GM19043 (cell line): ENCODE measurements at regions not wholly inside any gene's neighbourhood (a gene's known extent, or its start where the extent isn't known, plus 50 kb on each side); places are given as distances from the start of the nearest gene placed in this dataset.

Experiments
- ATAC-seq: cut with Tn5 transposase; IDR thresholded peaks from one replicate; pipeline ENCODE4 v1.9.1; 2021; ENCODE audit warnings: low read depth; ENCODE audit not compliant: unreplicated experiment

DNA sequence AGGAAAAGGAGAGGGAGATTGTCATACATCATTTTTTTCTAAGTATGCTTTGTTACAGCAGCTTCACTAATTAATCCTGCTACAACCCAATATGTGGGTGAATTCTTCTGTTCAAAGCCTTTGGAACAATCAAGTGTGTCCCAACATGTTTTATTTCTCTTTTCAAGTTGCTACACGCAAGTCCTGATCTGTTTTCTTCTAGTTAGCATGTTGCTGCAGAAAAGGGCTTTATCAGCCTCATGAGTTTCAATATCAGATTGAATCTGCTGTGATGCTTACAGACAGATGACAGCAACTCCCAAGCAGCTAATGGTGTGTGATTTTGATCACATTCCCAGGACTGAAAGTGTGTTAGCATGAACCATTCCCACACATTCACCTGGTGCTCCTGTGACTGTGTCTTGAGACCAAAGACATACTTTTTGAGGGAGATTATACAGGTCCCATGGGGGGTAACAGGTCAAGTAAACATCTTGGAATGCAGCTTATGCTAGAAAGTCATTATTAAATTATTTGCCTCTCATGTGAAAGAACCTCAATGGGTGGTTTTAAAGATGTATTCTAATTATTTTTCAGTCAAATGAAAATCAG lies 96.9 kb upstream of the KCNJ16 start:
- ATAC-seq = no peak

- no peak for ATAC-seq
These were observed 93.6 kb upstream of the KCNJ16 start for GRCh38 chr17:69981441-69981840.

GRCh38 chr17:69995476-69995875 lies 79.5 kb upstream of the KCNJ16 start:
- no peak for ATAC-seq

- no peak for ATAC-seq
These were observed 77.7 kb upstream of the KCNJ16 start for GRCh38 chr17:69997332-69997731.

- no peak for ATAC-seq
These were observed 75.8 kb upstream of the KCNJ16 start for GRCh38 chr17:69999253-69999652.

DNA sequence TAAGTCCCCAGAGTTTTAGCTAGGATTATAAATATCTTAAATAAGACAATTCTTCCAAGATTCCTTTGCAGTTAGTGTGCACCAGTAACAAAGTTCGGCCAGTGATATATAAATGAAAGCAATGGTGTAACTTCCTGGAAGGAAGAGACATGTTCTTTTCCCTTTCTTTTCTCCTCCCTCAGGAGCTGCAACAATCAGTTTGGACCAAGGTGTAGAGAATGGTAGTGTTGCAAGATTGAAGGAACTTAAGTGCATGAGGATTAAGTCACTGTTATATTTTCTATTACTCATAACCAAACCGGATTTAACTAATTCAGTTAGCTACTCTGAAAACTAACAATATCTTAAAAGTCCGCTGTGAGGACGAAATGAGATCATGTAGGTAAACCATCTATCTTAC lies 68.9 kb upstream of the KCNJ16 start:
- no peak for ATAC-seq

GRCh38 chr17:70011750-70012149 lies 63.3 kb upstream of the KCNJ16 start:
- ATAC-seq = no peak

DNA sequence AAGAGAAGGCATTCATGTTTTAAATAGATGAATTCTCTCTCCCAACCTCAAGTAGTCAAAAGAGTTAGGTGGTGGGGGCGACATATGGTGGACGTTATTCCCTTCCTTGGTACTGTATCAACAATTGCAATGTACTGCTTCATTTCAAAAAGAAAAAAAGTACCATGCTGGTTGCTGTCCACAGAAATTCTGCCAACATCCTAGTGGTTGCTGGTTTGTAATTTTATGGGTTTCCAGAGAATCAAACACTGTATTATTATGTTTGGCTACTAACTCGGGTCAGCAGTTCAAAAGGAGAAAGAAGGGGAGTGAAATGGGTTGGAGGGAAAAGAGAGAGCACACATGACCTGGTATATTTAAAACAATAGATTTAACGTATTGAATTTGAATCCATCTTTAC lies 61.1 kb upstream of the KCNJ16 start:
- no peak for ATAC-seq

- ATAC-seq = no peak
These were observed 57.9 kb upstream of the KCNJ16 start for GRCh38 chr17:70017112-70017511.

GRCh38 chr17:70017941-70018340 lies 57.1 kb upstream of the KCNJ16 start:
- no peak for ATAC-seq

DNA sequence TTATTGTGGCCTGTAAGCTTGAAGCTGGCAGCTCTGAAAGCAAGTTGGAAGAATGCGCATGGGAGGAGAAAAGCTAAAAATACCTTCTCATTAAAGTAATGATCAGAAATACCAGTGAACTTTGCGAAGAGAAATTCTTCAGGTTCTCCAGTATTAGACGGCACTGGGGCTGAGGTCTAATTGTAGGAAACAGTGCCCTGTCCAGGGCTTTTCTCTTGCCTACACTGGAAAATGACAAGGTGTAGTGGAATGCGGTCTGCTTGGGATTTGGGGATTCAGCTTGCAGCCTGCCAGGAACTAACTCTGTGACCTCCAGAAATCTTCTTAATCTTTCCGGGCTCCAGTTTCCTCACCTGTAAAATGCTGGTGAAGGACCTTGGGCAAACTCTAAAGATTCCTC lies 53.3 kb upstream of the KCNJ16 start:
- ATAC-seq = no peak

DNA sequence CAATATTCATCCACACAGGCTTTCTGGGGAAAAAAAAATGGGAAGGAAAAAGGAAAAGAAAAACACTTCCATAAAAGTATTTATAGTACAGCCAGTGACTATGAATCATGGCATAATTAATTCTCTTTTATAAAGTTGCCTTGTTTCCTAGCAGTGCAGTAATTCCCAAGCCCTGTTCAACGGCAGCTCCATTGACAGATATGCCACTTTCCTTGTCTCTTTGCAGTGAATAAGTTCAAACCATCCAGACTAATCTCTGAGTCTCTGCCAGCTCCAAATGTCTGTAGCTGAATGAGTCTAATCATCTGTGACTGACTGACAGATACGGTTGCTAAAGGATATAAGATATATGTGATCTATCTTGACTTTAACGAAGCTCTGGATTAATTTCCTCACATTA lies 52.9 kb upstream of the KCNJ16 start:
- ATAC-seq = no peak

DNA sequence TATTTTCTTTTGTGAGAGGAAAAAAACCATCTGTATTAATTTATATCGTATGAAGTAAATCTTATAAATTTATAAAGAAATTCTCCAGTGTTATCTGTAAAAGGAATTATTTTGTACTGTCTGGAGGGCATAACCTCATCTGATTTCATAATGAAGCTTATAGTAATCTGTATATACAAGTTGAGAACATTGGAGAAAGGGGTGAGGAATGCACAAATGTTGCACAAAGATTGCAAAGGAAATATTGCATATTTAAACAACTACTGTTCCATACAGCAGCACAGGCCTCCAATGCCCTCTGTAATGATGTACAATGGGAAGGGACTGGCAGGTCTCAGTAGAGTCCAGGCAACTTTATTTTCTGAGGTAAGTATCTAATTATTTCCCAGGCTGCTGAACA lies 50.8 kb upstream of the KCNJ16 start:
- ATAC-seq = no peak
